CD8-positive, alpha-beta memory T cell (primary cell): ENCODE measurements at regions not wholly inside any gene's neighbourhood (a gene's known extent, or its start where the extent isn't known, plus 50 kb on each side); places are given as distances from the start of the nearest gene placed in this dataset.

Experiments used
- CTCF ChIA-PET: fragments of 350-600 bp; sonication (Branson Sonifier 250); formaldehyde crosslinking; loops from one replicate; lab custom pipeline; 2021; ENCODE audit warnings: antibody characterized with exemption; lab: Charles Lee
- POLR2A ChIA-PET: fragments of 350-600 bp; sonication (Branson Sonifier 250); formaldehyde crosslinking; loops from one replicate; lab custom pipeline; 2021; ENCODE audit warnings: antibody characterized with exemption; lab: Charles Lee
- DNase-seq, 5 donors: peaks; one replicate each; pipeline versions ENCODE4 v3.0.0 to v3.0.0-alpha.2; 2020 to 2022; ENCODE audit warnings: mixed read lengths in 1 of 5
- H3K27ac ChIP-seq: one replicate; pipeline ENCODE4 v1.7.0; 2013; ENCODE audit warnings: low read depth, mild to moderate bottlenecking, low read length, moderate library complexity
- H3K27me3 ChIP-seq: 2 replicates; pipeline ENCODE4 v1.7.0; 2013; ENCODE audit warnings: low read length, mild to moderate bottlenecking; ENCODE audit not compliant: insufficient read depth, poor library complexity, severe bottlenecking
- H3K36me3 ChIP-seq: 2 replicates; pipeline ENCODE4 v1.7.0; 2013; ENCODE audit warnings: mild to moderate bottlenecking, low read length, moderate library complexity; ENCODE audit not compliant: insufficient read depth
- H3K4me1 ChIP-seq: 2 replicates; pipeline ENCODE4 v1.7.0; 2013; ENCODE audit warnings: mild to moderate bottlenecking, low read length, moderate library complexity; ENCODE audit not compliant: insufficient read depth
- H3K4me3 ChIP-seq: 2 replicates; pipeline ENCODE4 v1.7.0; 2013; ENCODE audit warnings: mild to moderate bottlenecking, low read length
- H3K9me3 ChIP-seq: 2 replicates; pipeline ENCODE4 v1.7.0; 2013; ENCODE audit warnings: mild to moderate bottlenecking, low read length
- H3K27ac Mint-ChIP-seq, 8 donors: one replicate each; pipeline ENCODE4 v1.8.0; 2020 to 2021; ENCODE audit warnings: mixed read lengths in 8 of 8, mild to moderate bottlenecking in 6 of 8, inconsistent platforms in 3 of 8, moderate library complexity in 3 of 8
- H3K27me3 Mint-ChIP-seq, 2 donors: one replicate each; pipeline ENCODE4 v1.8.0; 2020 to 2021; ENCODE audit warnings: mixed read lengths in 2 of 2, mild to moderate bottlenecking in 1 of 2, moderate library complexity in 1 of 2
- H3K36me3 Mint-ChIP-seq, 3 donors: one replicate each; pipeline ENCODE4 v1.8.0; 2020 to 2021; ENCODE audit warnings: mixed read lengths in 3 of 3, inconsistent platforms in 1 of 3, mild to moderate bottlenecking in 1 of 3
- H3K4me1 Mint-ChIP-seq, 3 donors: one replicate each; pipeline ENCODE4 v1.8.0; 2020 to 2021; ENCODE audit warnings: mixed read lengths in 3 of 3, inconsistent platforms in 1 of 3, mild to moderate bottlenecking in 1 of 3
- H3K4me3 Mint-ChIP-seq, 7 donors: one replicate each; pipeline ENCODE4 v1.8.0; 2020 to 2021; ENCODE audit warnings: mixed read lengths in 7 of 7, mild to moderate bottlenecking in 6 of 7, moderate library complexity in 4 of 7, inconsistent platforms in 2 of 7
- H3K9me3 Mint-ChIP-seq, 5 donors: one replicate each; pipeline ENCODE4 v1.8.0; 2020 to 2022; ENCODE audit warnings: mixed read lengths in 5 of 5, mild to moderate bottlenecking in 3 of 5, moderate library complexity in 2 of 5, inconsistent platforms in 1 of 5

GRCh38 chr12:16920451-16920850 is 314.5 kb upstream of the LMO3 start:
- H3K27ac Mint-ChIP-seq, result no peak overlapping the region
- Histone ChIP-seq H3K4me1 (no peaks in the 10 kb centered on the region), H3K27ac (no peak overlapping the region), H3K4me3 (no peak overlapping the region), H3K9me3 (peaks cover 3% of the 10 kb centered on the region), H3K27me3 (no peaks in the 10 kb centered on the region), H3K36me3 (no peaks in the 10 kb centered on the region)
- no peaks in the 10 kb centered on the region for H3K4me1 Mint-ChIP-seq
- H3K27me3 Mint-ChIP-seq, result no peaks in the 10 kb centered on the region
- no peak for DNase-seq
- ChIA-PET POLR2A (no interaction called here), CTCF (no interaction called here)
- no peak overlapping the region for H3K4me3 Mint-ChIP-seq
- no peaks in the 10 kb centered on the region for H3K36me3 Mint-ChIP-seq
- H3K9me3 Mint-ChIP-seq, result peaks cover 8 to 40% (median 16%) of the 10 kb centered on the region in 5 donors

GRCh38 chr12:16919551-16919950 is 313.6 kb upstream of the LMO3 start:
- H3K27ac ChIP-seq, result no peak overlapping the region

GRCh38 chr12:16914853-16915252 is 308.9 kb upstream of the LMO3 start:
- H3K36me3 Mint-ChIP-seq, result no peaks in the 10 kb centered on the region
- no peak overlapping the region for H3K27ac Mint-ChIP-seq
- Histone ChIP-seq H3K9me3 (no peaks in the 10 kb centered on the region), H3K36me3 (no peaks in the 10 kb centered on the region), H3K27ac (no peak overlapping the region), H3K27me3 (no peaks in the 10 kb centered on the region), H3K4me3 (no peak overlapping the region), H3K4me1 (no peaks in the 10 kb centered on the region)
- no peaks in the 10 kb centered on the region for H3K4me1 Mint-ChIP-seq
- H3K9me3 Mint-ChIP-seq, result peaks cover 8 to 58% (median 20%) of the 10 kb centered on the region in 5 donors
- ChIA-PET CTCF (no interaction called here), POLR2A (no interaction called here)
- no peak overlapping the region for H3K4me3 Mint-ChIP-seq
- no peak for DNase-seq
- no peaks in the 10 kb centered on the region for H3K27me3 Mint-ChIP-seq

More at GRCh38 chr12:16919551-16919950, 313.6 kb upstream of the LMO3 start:
- Mint-ChIP-seq H3K27ac (no peak overlapping the region), H3K4me1 (no peaks in the 10 kb centered on the region), H3K9me3 (peaks cover 4 to 45% (median 12%) of the 10 kb centered on the region in 5 donors), H3K36me3 (no peaks in the 10 kb centered on the region), H3K4me3 (no peak overlapping the region), H3K27me3 (no peaks in the 10 kb centered on the region)
- ChIA-PET CTCF (no interaction called here), POLR2A (no interaction called here)
- H3K36me3 ChIP-seq, result no peaks in the 10 kb centered on the region
- H3K9me3 ChIP-seq, result peaks cover 3% of the 10 kb centered on the region
- no peaks in the 10 kb centered on the region for H3K4me1 ChIP-seq
- no peaks in the 10 kb centered on the region for H3K27me3 ChIP-seq
- no peak overlapping the region for H3K4me3 ChIP-seq
- no peak for DNase-seq

GRCh38 chr12:16913832-16914490 is 308.0 kb upstream of the LMO3 start:
- Histone ChIP-seq H3K27ac (no peak overlapping the region), H3K9me3 (no peaks in the 10 kb centered on the region), H3K36me3 (no peaks in the 10 kb centered on the region), H3K4me3 (no peak overlapping the region), H3K27me3 (no peaks in the 10 kb centered on the region), H3K4me1 (no peaks in the 10 kb centered on the region)
- no peaks in the 10 kb centered on the region for H3K4me1 Mint-ChIP-seq
- H3K4me3 Mint-ChIP-seq, result no peak overlapping the region
- POLR2A ChIA-PET, result no interaction called here
- no peaks in the 10 kb centered on the region for H3K27me3 Mint-ChIP-seq
- CTCF ChIA-PET, result no interaction called here
- no peak overlapping the region for H3K27ac Mint-ChIP-seq
- no peak for DNase-seq
- H3K36me3 Mint-ChIP-seq, result no peaks in the 10 kb centered on the region
- H3K9me3 Mint-ChIP-seq, result peaks cover 6 to 64% (median 20%) of the 10 kb centered on the region in 5 donors

- no peaks in the 10 kb centered on the region for H3K36me3 Mint-ChIP-seq
- ChIA-PET POLR2A (no interaction called here), CTCF (no interaction called here)
- DNase-seq, result no peak
- Histone ChIP-seq H3K36me3 (no peaks in the 10 kb centered on the region), H3K27ac (no peak overlapping the region), H3K9me3 (no peaks in the 10 kb centered on the region), H3K4me3 (no peak overlapping the region), H3K27me3 (no peaks in the 10 kb centered on the region), H3K4me1 (no peaks in the 10 kb centered on the region)
- no peaks in the 10 kb centered on the region for H3K4me1 Mint-ChIP-seq
- peaks cover 8 to 49% (median 16%) of the 10 kb centered on the region in 5 donors for H3K9me3 Mint-ChIP-seq
- H3K4me3 Mint-ChIP-seq, result no peak overlapping the region
- no peak overlapping the region for H3K27ac Mint-ChIP-seq
- H3K27me3 Mint-ChIP-seq, result no peaks in the 10 kb centered on the region
These were observed 296.0 kb upstream of the LMO3 start for GRCh38 chr12:16901946-16902345.

- Mint-ChIP-seq H3K27me3 (no peaks in the 10 kb centered on the region), H3K27ac (no peak overlapping the region), H3K4me3 (no peak overlapping the region), H3K4me1 (no peaks in the 10 kb centered on the region), H3K36me3 (no peaks in the 10 kb centered on the region), H3K9me3 (peaks cover 0 to 43% (median 7%) of the 10 kb centered on the region in 5 donors)
- ChIA-PET CTCF (no interaction called here), POLR2A (no interaction called here)
- no peak for DNase-seq
- H3K27me3 ChIP-seq, result no peaks in the 10 kb centered on the region
- no peaks in the 10 kb centered on the region for H3K36me3 ChIP-seq
- H3K27ac ChIP-seq, result no peak overlapping the region
- H3K4me1 ChIP-seq, result no peaks in the 10 kb centered on the region
- no peak overlapping the region for H3K4me3 ChIP-seq
- H3K9me3 ChIP-seq, result no peaks in the 10 kb centered on the region
These were observed 287.5 kb upstream of the LMO3 start for GRCh38 chr12:16893426-16893825.

GRCh38 chr12:16891673-16892072 is 285.7 kb upstream of the LMO3 start:
- Histone ChIP-seq H3K27me3 (no peaks in the 10 kb centered on the region), H3K4me1 (no peaks in the 10 kb centered on the region), H3K9me3 (no peaks in the 10 kb centered on the region), H3K4me3 (no peak overlapping the region), H3K36me3 (no peaks in the 10 kb centered on the region), H3K27ac (no peak overlapping the region)
- POLR2A ChIA-PET, result no interaction called here
- Mint-ChIP-seq H3K4me3 (no peak overlapping the region), H3K27ac (no peak overlapping the region), H3K9me3 (peaks cover 0 to 39% (median 11%) of the 10 kb centered on the region in 5 donors), H3K4me1 (no peaks in the 10 kb centered on the region), H3K36me3 (peaks cover 0 to 2% (median 0%) of the 10 kb centered on the region in 3 donors), H3K27me3 (no peaks in the 10 kb centered on the region)
- no peak for DNase-seq
- CTCF ChIA-PET, result no interaction called here

- Mint-ChIP-seq H3K27ac (no peak overlapping the region), H3K36me3 (peaks cover 0 to 2% (median 0%) of the 10 kb centered on the region in 3 donors), H3K4me1 (no peaks in the 10 kb centered on the region), H3K9me3 (peaks cover 2 to 32% (median 20%) of the 10 kb centered on the region in 5 donors), H3K4me3 (no peak overlapping the region), H3K27me3 (no peaks in the 10 kb centered on the region)
- no peak overlapping the region for H3K4me3 ChIP-seq
- ChIA-PET POLR2A (no interaction called here), CTCF (no interaction called here)
- DNase-seq, result no peak
- H3K36me3 ChIP-seq, result no peaks in the 10 kb centered on the region
- H3K9me3 ChIP-seq, result no peaks in the 10 kb centered on the region
- H3K4me1 ChIP-seq, result no peaks in the 10 kb centered on the region
- no peaks in the 10 kb centered on the region for H3K27me3 ChIP-seq
- H3K27ac ChIP-seq, result no peak overlapping the region
These were observed 278.9 kb upstream of the LMO3 start for GRCh38 chr12:16884819-16885218.
